ENCODE measurements at regions not wholly inside any gene's neighbourhood (a gene's known extent, or its start where the extent isn't known, plus 50 kb on each side); places are given as distances from the start of the nearest gene placed in this dataset.
A peak's percentile ranks its signal among the peaks of the same experiment; 100 is the strongest.
"Not testable (repeated sequence)": the region's sequence is repeated elsewhere in the genome, so short reads cannot be mapped to it uniquely, and the experiment has no call there.

DNA sequence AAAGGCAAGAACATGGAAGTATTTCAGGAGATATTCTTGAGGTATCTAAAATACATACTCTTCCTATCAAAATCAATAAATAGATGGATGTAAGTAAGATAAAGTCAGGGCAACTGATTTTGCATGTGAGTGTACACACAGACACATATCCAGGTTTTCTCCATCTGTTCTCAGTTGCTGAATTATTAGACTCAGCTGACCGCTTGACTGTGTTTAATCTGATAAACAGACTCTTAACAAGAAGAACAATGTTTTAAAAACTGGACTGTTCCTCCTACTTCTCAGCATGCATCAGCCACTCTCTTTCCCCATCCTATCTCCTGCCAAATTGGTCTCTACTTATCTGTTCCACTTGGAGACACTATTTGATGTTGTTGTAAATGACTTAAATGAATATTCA is 73.5 kb downstream of the GOLGA8G start:
- DNase-seq (no peak), ATAC-seq (ENCODE audit: low FRiP score in 2 of 2) (no peak)
- H3K27me3 ChIP-seq, result peaks cover 0 to 9% (median 7%) of the 10 kb centered on the region in 4 donors
- no peaks in the 10 kb centered on the region for H3K9me3 ChIP-seq
- H3K27ac ChIP-seq, result no peak overlapping the region
- 68 to 84% methylated on average over 1 of the region's 1 CpG for WGBS, 2 donors
- no peak overlapping the region for H3K4me3 ChIP-seq
- TF ChIP-seq EP300 (IDR thresholded peaks at IDR 0.05), result no peak
- no peak for TF ChIP-seq POLR2A (IDR thresholded peaks at IDR 0.05)
- TF ChIP-seq POLR2AphosphoS5 (IDR thresholded peaks at IDR 0.05), result no peak
- TF ChIP-seq, protein P1, sequence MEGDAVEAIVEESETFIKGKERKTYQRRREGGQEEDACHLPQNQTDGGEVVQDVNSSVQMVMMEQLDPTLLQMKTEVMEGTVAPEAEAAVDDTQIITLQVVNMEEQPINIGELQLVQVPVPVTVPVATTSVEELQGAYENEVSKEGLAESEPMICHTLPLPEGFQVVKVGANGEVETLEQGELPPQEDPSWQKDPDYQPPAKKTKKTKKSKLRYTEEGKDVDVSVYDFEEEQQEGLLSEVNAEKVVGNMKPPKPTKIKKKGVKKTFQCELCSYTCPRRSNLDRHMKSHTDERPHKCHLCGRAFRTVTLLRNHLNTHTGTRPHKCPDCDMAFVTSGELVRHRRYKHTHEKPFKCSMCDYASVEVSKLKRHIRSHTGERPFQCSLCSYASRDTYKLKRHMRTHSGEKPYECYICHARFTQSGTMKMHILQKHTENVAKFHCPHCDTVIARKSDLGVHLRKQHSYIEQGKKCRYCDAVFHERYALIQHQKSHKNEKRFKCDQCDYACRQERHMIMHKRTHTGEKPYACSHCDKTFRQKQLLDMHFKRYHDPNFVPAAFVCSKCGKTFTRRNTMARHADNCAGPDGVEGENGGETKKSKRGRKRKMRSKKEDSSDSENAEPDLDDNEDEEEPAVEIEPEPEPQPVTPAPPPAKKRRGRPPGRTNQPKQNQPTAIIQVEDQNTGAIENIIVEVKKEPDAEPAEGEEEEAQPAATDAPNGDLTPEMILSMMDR (IDR thresholded peaks at IDR 0.05), result no peak
- no peaks in the 10 kb centered on the region for H3K36me3 ChIP-seq
- H3K4me1 ChIP-seq, result peaks cover 0 to 5% (median 0%) of the 10 kb centered on the region in 4 donors

DNA sequence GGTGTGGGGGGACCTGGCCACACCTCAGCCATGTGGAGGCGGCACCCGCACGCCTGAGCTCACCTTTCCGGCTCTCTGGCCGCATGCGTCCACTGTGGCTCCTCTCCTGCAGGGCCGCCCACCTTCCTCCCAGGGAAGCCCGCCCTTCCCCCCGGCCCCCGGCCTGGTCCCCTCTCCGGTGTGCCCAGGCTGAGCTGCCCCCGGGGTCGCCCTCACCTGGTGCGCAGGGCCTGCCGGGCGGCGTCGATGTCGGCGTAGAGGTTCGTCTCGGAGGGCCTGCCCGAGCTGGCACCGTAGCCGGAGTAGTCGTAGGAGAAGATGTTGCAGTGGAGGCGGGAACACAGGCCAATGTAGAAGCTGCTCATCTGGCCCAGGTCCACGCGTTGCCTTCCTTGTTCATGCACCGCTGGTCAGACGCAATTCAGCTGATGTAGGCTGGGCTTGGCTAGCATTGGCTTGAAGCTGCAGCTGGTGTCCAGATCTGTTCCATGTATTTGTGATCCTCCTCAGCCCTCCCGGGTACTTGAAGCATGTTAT is 75.3 kb downstream of the GOLGA8G start:
- DNase-seq, result peak in 1 of 2 donors; percentile 87
- not testable (repeated sequence) for H3K9me3 ChIP-seq; H3K4me1 ChIP-seq; H3K36me3 ChIP-seq; H3K4me3 ChIP-seq; H3K27me3 ChIP-seq; H3K27ac ChIP-seq; ATAC-seq (ENCODE audit: low FRiP score in 2 of 2)
- WGBS, 2 donors, result 90 to 94% methylated on average over 26 to 30 of the region's 32 CpGs

DNA sequence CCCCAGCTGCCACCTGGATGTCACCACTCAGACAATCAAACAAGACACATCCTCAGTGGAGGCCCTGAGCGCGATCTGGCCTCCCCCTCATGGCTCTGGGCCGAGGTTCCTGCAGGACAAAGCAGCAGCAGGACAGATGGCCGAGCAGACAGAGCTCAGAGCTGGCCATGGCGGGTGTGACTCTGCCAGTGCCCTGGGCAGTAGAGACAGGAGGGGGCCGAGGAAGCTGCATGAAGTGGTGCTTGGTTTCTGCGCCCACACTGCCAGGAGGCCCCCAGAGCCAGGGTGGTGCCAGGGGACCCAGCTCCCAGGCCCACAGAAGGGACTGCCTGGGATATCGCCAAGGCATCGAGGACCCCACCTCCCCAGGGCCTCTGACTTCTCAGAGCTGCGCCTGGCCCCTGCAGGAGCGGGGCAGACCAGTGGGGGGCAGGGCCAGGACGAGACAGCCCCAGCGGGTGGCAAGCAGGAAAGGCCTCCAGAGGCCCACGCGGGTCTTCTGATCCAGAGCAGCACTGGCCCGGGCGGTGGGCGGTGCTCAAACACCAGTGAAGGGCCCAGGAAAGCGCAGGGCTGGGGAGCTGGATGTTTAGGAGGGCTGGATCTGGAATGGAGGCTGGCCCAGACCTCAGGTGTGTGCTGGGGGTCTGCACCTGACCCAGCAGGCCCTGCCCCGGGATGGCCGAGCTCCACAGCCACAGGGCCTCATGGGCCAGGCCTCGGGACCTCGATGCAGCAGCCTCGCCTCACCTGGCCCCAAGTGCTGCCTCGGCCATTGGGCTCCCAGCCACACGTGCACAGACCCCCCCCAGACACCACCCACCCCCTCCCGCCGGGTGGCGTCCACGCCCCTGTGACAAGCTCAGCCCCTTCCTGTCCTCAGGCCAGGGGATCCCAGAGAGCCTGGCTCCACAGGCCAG is 76.0 kb downstream of the GOLGA8G start:
- H3K4me1 ChIP-seq, result peaks cover 0 to 5% (median 0%) of the 10 kb centered on the region in 4 donors
- no peaks in the 10 kb centered on the region for H3K36me3 ChIP-seq
- H3K4me3 ChIP-seq, result no peak overlapping the region
- DNase-seq (peak in 1 of 2 donors; percentile 80), ATAC-seq (ENCODE audit: low FRiP score in 2 of 2) (no peak)
- 81 to 82% methylated on average over 25 to 28 of the region's 30 CpGs for WGBS, 2 donors
- no peaks in the 10 kb centered on the region for H3K9me3 ChIP-seq
- H3K27me3 ChIP-seq, result peaks cover 0 to 9% (median 7%) of the 10 kb centered on the region in 4 donors
- no peak for TF ChIP-seq EP300 (IDR thresholded peaks at IDR 0.05)
- H3K27ac ChIP-seq, result no peak overlapping the region

DNA sequence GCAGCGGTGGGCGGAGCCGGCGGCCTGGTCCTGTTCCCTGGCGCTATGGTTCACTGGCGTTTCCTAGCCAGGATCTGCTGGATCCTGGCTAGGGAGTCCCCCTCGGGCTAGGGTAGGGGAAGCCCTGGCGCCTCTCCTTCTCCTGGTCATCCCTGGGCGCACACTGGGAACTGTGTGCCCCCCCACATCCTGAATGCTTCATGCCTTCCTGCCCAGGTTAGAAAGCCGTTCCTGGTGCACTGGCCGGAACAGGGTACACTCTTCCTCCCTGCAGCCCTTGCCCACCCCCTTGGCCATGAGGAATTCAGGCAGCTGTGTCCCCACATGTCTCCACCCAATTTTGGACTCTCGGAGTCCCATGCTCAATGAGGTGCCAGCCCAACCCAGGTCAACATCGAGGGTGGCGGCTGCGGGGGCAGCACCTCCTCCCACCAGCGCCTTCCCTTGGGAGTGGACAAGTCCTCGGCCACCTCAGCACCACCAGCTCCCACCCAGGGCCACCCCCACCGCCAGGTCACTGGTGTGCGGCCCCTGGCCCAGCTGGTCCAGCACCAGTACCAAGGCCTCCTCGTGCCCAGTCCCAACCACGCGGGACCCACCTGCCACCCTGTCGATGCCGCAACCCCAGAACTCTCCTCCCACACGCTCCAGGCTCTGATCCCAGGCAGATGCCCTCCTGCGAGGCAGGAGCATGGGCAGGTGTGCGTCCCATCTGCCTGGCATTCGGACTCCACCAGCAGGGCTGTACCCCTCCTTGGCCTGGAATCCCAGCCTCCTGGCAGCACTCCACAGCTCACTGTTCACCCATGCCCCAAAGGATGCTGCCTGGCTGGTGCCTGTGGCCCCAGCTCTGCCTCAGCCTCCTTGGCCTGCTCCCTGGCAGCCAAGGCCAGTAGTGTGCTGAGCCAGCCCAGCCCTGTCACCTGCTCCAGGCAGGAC is 77.0 kb downstream of the GOLGA8G start:
- H3K36me3 ChIP-seq, result not testable (repeated sequence)
- 88 to 90% methylated on average over 16 to 22 of the region's 28 CpGs for WGBS, 2 donors

DNA sequence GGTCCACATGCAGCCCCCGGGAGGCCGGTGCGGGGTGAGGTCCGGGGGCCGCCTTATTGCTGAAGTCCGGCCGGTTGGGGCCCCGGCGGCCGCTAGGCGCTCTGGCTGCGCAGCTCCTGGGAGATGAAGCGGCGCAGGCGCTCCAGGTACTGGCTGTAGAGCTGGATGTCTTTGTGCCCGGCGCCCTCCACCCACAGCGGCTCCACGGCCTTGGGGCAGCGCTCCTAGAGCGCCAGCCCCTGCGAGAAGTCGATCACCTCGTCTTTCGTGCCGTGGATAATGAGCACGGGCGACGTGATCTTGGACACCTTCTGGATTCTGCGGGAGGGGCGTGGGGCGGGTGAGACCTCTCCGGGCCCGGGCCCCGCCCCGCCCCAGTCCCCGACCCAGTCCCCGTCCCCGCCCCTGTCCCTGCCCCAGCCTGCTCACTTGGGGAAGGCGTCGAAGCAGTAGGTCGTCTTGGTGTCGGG is 76.3 kb downstream of the GOLGA8F start:
- not testable (repeated sequence) for H3K27me3 ChIP-seq; ATAC-seq (ENCODE audit: low FRiP score in 2 of 2); H3K27ac ChIP-seq; H3K36me3 ChIP-seq; H3K4me1 ChIP-seq; H3K9me3 ChIP-seq
- WGBS, 2 donors, result 0 to 5% methylated on average over 2 to 3 of the region's 43 CpGs
- peak in 1 of 2 donors; percentile 81 for DNase-seq
- peak overlapping the region in 3 of 4 donors; percentile 7 to 27 (median 13) for H3K4me3 ChIP-seq

More for the DNA sequence above, 77.0 kb downstream of the GOLGA8G start:
- H3K27ac ChIP-seq; H3K4me1 ChIP-seq; H3K9me3 ChIP-seq; ATAC-seq (ENCODE audit: low FRiP score in 2 of 2); H3K27me3 ChIP-seq; H3K4me3 ChIP-seq: not testable (repeated sequence)
- peak in 1 of 2 donors; percentile 83 for DNase-seq
